ENCODE measurements at regions not wholly inside any gene's neighbourhood (a gene's known extent, or its start where the extent isn't known, plus 50 kb on each side); places are given as distances from the start of the nearest gene placed in this dataset.
"Not testable (repeated sequence)": the region's sequence is repeated elsewhere in the genome, so short reads cannot be mapped to it uniquely, and the experiment has no call there.

DNA sequence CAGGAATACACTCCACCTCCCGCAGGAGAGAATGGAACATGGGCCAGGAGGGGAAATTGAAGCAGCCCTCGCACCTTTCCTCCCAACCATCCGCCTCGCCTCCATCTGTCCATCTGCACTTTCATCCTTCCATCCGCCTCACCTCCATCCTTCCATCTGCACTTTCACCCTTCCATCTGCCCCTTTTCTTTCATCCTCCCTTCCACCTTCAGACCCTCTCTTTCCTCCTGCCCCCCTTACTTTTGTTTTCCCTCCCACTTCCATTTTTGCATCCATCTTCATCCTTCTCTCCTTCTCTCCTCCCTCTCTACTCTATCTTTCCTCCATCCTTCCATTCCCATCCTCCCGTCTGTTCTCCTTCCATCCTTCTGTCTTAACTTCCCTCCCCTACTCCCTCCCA, 92.2 kb upstream of the ZNF536 start:
- DNase-seq, result no peak

DNA sequence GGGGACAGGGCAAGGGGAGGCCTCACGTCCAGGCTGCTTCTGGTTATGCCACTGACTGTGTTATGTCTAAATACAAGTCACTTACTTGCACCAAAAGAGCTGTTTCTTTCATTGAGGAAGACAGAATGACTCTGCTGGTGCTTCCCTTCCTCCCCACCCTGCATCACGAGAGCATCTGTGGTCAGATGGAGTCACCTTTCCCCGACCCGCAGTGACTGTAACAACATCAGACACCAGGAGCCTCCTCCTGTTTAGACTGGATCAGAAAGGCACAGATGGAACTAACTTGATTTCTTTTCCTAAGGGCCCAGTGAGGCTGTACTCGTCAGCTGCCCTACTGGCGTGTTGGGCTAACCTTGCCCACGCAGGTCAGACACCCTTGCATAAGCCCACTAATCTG, 90.3 kb upstream of the ZNF536 start:
- DNase-seq, result no peak

GRCh38 chr19:30283556-30283955, 88.6 kb upstream of the ZNF536 start:
- no peak for DNase-seq

DNA sequence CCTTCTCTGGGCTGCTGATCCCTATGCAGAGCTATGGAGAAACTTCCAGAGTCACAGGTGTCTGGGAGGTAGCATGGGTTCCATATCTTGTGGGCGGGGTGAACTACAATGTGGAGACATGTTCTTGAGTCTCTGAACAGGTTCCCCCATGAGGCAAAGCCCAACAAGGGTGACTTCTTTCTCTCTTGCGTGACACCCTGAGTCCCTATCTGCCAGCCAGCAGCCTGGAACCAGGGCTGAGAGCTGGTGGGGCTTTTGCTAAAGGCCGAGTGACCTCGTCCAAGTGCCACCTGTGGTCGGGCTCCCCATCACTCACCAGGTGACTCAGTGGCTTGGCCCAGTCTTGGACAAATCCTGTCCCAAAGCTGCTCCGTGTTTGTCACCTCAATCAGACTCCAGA, 88.0 kb upstream of the ZNF536 start:
- DNase-seq, result no peak

GRCh38 chr19:30284885-30285284, 87.3 kb upstream of the ZNF536 start:
- DNase-seq, result no peak

GRCh38 chr19:30286378-30286777, 85.8 kb upstream of the ZNF536 start:
- DNase-seq, result no peak

- DNase-seq, result no peak
These were observed 84.9 kb upstream of the ZNF536 start for GRCh38 chr19:30287259-30287658.

DNA sequence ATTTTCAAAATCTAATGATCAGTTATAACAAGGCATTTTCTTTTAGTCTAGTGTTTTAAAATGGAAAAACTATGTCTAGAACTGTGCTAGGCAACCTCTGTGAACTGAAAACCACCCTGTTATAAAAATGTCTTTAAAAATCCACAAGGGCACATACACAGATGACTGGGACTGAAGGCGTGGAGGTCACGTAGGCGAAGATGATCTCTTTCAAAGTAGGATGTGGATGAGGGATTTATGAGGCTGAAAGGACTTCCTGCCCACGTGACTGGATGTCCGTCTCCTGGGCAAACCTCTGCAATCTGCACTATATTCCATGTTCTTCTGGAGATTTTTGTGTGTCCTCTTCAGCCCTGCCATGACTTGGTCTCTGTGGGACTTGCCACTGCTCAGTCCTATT, 84.2 kb upstream of the ZNF536 start:
- no peak for DNase-seq

GRCh38 chr19:30288911-30289310, 83.3 kb upstream of the ZNF536 start:
- DNase-seq, result no peak

GRCh38 chr19:30289336-30289735, 82.8 kb upstream of the ZNF536 start:
- DNase-seq, result no peak

GRCh38 chr19:30290805-30291204, 81.4 kb upstream of the ZNF536 start:
- not testable (repeated sequence) for DNase-seq

GRCh38 chr19:30293051-30293785, 79.0 kb upstream of the ZNF536 start:
- DNase-seq, result no peak

- no peak for DNase-seq
These were observed 74.2 kb upstream of the ZNF536 start for GRCh38 chr19:30297969-30298368.

GRCh38 chr19:30303131-30303654, 69.0 kb upstream of the ZNF536 start:
- DNase-seq, result no peak

GRCh38 chr19:30304540-30304939, 67.6 kb upstream of the ZNF536 start:
- DNase-seq, result no peak

- DNase-seq, result no peak
These were observed 66.7 kb upstream of the ZNF536 start for GRCh38 chr19:30305346-30306060.

GRCh38 chr19:30307191-30307974, 64.8 kb upstream of the ZNF536 start:
- no peak for DNase-seq

DNA sequence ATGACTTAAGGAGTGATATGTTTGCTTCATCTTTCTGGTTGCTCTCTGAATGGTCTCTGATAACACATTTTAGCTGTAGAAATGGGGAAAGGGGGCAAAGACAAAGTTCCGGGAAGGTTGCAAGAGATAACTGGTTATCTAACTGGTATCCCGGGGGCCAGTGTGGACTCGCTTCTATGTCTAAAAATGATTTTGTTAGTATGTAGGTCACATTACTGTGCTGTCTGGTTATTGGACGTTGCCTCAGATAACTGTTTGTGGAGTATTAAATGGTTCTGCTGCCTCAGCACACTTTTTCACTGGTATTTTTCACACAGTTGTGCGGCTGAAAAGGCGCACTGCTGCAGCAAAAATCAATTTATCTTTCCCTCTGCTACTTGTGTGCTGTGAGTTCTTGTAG, 63.0 kb upstream of the ZNF536 start:
- DNase-seq, result no peak

DNA sequence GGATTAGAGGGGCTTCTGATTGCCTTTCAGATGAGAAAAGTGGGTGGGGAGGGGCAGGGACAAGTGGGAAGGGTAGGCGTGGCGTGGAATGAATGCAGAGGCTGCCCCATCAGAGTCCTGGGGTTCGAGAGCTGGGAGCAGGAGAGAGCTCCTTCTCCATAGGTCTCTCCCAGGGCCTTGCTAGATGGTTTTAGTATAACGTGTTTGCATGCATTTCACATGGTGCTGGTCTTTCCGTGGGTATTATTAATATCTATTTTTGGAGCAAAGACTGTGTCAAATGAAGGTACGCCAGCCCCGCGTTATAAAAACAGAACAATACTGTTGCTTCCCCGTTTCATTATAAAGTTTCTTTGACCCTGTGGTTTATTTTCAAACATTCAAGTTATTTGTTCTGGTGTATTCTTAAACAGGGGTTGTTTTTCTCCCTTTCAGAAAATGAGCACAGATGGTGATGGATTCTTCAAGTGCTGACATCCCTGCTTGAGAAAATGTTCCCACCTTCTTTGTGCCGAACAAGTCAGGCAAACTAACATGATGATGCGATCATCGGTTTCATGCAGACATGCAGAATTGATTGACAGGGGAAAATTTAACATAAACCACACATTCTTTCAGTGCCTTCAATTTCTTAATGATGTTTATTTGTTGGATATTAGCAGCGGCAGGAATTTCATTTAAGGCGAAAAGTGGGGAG, 62.1 kb upstream of the ZNF536 start:
- DNase-seq, result no peak

GRCh38 chr19:30310602-30311263, 61.5 kb upstream of the ZNF536 start:
- DNase-seq, result no peak

DNA sequence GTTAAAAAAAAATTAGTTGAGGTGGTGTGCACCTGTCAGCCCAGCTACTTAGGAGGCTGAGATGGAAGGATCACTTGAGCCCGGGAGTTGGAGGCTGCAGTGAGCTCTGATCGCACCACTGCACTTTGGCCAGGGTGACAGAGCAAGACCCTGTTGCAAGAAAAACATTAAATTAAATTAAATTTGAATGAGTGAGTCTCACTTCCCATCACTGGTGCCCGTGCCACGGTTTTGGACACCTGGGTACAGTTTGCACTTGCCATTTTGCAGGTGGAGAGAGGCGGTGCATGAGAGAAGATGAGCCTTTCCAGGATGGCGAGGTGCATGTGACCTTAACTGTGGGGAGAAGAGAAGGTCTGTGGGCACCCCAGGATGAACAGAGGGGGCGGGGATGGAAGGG, 60.3 kb upstream of the ZNF536 start:
- no peak for DNase-seq

GRCh38 chr19:30312582-30313352, 59.4 kb upstream of the ZNF536 start:
- DNase-seq, result no peak
